Ovary (tissue), 7 donors: ENCODE measurements at regions not wholly inside any gene's neighbourhood (a gene's known extent, or its start where the extent isn't known, plus 50 kb on each side); places are given as distances from the start of the nearest gene placed in this dataset.

Experiments
- DNase-seq, 5 donors: peaks; one replicate each; pipeline ENCODE4 v3.0.0-alpha.2; 2019 to 2020
- H3K27ac ChIP-seq, 2 donors: fragments of 200-600 bp; one replicate each; pipeline versions ENCODE4 v1.5.1 to v1.8.0; 2019 to 2022
- H3K27me3 ChIP-seq: fragments of 200-600 bp; one replicate; pipeline ENCODE4 v1.8.0; 2022
- H3K36me3 ChIP-seq: fragments of 200-600 bp; sonication (generic); one replicate; pipeline ENCODE4 v1.5.1; 2019
- H3K4me1 ChIP-seq: one replicate; pipeline ENCODE4 v1.8.1; 2013; ENCODE audit warnings: mild to moderate bottlenecking, moderate library complexity; ENCODE audit not compliant: insufficient read depth
- H3K4me3 ChIP-seq: fragments of 200-600 bp; sonication (generic); one replicate; pipeline ENCODE4 v1.5.1; 2017
- H3K9me3 ChIP-seq, 2 donors: fragments of 200-600 bp in 1 of 2; sonication (generic) in 1 of 2; one replicate each; pipeline versions ENCODE4 v1.5.1 to v1.8.1; 2013 to 2019; ENCODE audit warnings: mild to moderate bottlenecking in 1 of 2, moderate library complexity in 1 of 2
- CTCF ChIP-seq, 3 donors: fragments of 450-650 bp in 2 of 3; fragments of 200-600 bp in 1 of 3; IDR thresholded peaks; one replicate each; pipeline versions ENCODE4 v1.5.1 to v1.8.0; 2016 to 2022; ENCODE audit warnings: antibody characterized with exemption in 3 of 3, mild to moderate bottlenecking in 1 of 3
- EP300 ChIP-seq: sonication (generic); formaldehyde crosslinking; IDR thresholded peaks from one replicate; pipeline ENCODE4 v1.6.1; 2017; ENCODE audit warnings: antibody characterized with exemption
- POLR2A ChIP-seq: fragments of 450-650 bp; IDR thresholded peaks from one replicate; pipeline ENCODE4 v1.6.1; 2017; ENCODE audit warnings: antibody characterized with exemption, mild to moderate bottlenecking, moderate library complexity
- WGBS, 3 donors: extraction: QIAGEN DNeasy Blood & Tissue Kit in 1 of 3; methylation state at CpG; one replicate each; pipeline versions ENCODE4 v1.1.5 to v1.1.7; 2013 to 2017; 5-methylcytosine and 5-hydroxymethylcytosine counted together
- intact Hi-C, 4 donors: fragments of 100-400 bp; cut with DNase I; formaldehyde crosslinking; loops; one replicate each; pipeline versions ENCODE4 v1.11.0 to v1.15.1; 2022 to 2023
- donor health status: DM: no; HTN: no; CAD: no; lungs with moderate emphysema.
- donor health status: DM: no; HTN: no; CAD: no.
- donor health status: Bipolar disorder and iron deficiency.
- donor health status: DM: no; HTN: no; CAD: no.
- donor health status: DM: yes; HTN: yes; CAD: no.

GRCh38 chr4:32950866-32951265 lies 2230.7 kb downstream of the PCDH7 start:
- intact Hi-C loops = no loop called here
- Histone ChIP-seq H3K36me3 (no peaks in the 10 kb centered on the region), H3K27me3 (no peaks in the 10 kb centered on the region), H3K9me3 (no peaks in the 10 kb centered on the region), H3K4me3 (no peak overlapping the region), H3K4me1 (no peaks in the 10 kb centered on the region), H3K27ac (no peak overlapping the region)
- TF ChIP-seq CTCF (IDR thresholded peaks at IDR 0.05) = no peak
- no peak for DNase-seq
- 84 to 90% (median 88%) methylated on average over 3 of the region's 3 CpGs for WGBS, 3 donors

- no peaks in the 10 kb centered on the region for H3K36me3 ChIP-seq
- TF ChIP-seq CTCF (IDR thresholded peaks at IDR 0.05) (no peak), POLR2A (no peak), EP300 (no peak)
- H3K27ac ChIP-seq = no peak overlapping the region
- H3K9me3 ChIP-seq = no peaks in the 10 kb centered on the region
- intact Hi-C loops = no loop called here
- H3K27me3 ChIP-seq = no peaks in the 10 kb centered on the region
- DNase-seq = no peak
- no peaks in the 10 kb centered on the region for H3K4me1 ChIP-seq
- 57 to 70% (median 62%) methylated on average over 2 of the region's 2 CpGs for WGBS, 3 donors
- no peak overlapping the region for H3K4me3 ChIP-seq
Measured at GRCh38 chr4:32958586-32958985, 2238.4 kb downstream of the PCDH7 start.

- H3K27ac ChIP-seq = no peak overlapping the region
- no peaks in the 10 kb centered on the region for H3K9me3 ChIP-seq
- H3K36me3 ChIP-seq = no peaks in the 10 kb centered on the region
- WGBS, 3 donors = 67 to 68% (median 67%) methylated on average over 2 of the region's 2 CpGs
- H3K27me3 ChIP-seq = no peaks in the 10 kb centered on the region
- intact Hi-C loops = no loop called here
- no peak for DNase-seq
- TF ChIP-seq CTCF (IDR thresholded peaks at IDR 0.05) = no peak
- TF ChIP-seq POLR2A = no peak
- TF ChIP-seq EP300 = no peak
- no peak overlapping the region for H3K4me3 ChIP-seq
- H3K4me1 ChIP-seq = no peaks in the 10 kb centered on the region
Measured at GRCh38 chr4:32962100-32962499, 2241.9 kb downstream of the PCDH7 start.

GRCh38 chr4:32985256-32985655 lies 2265.1 kb downstream of the PCDH7 start:
- Histone ChIP-seq H3K36me3 (no peaks in the 10 kb centered on the region), H3K27me3 (no peaks in the 10 kb centered on the region), H3K4me1 (no peaks in the 10 kb centered on the region), H3K4me3 (no peak overlapping the region), H3K9me3 (no peaks in the 10 kb centered on the region), H3K27ac (no peak overlapping the region)
- TF ChIP-seq EP300 (no peak), POLR2A (no peak), CTCF (IDR thresholded peaks at IDR 0.05) (no peak)
- no peak for DNase-seq
- intact Hi-C loops = no loop called here

GRCh38 chr4:32986236-32986635 lies 2266.1 kb downstream of the PCDH7 start:
- Histone ChIP-seq H3K4me3 (no peak overlapping the region), H3K27me3 (no peaks in the 10 kb centered on the region), H3K36me3 (no peaks in the 10 kb centered on the region), H3K9me3 (no peaks in the 10 kb centered on the region), H3K27ac (no peak overlapping the region), H3K4me1 (no peaks in the 10 kb centered on the region)
- intact Hi-C loops = no loop called here
- no peak for DNase-seq
- 7 to 47% (median 28%) methylated on average over 1 of the region's 1 CpG for WGBS, 3 donors
- TF ChIP-seq EP300 (no peak), CTCF (IDR thresholded peaks at IDR 0.05) (no peak), POLR2A (no peak)
